HEK293 (cell line): ENCODE measurements at regions not wholly inside any gene's neighbourhood (a gene's known extent, or its start where the extent isn't known, plus 50 kb on each side); places are given as distances from the start of the nearest gene placed in this dataset.

Experiments
- CTCF ChIA-PET: fragments of 350-600 bp; formaldehyde crosslinking; extraction: SDS; loops from one replicate; lab custom pipeline; 2021; ENCODE audit warnings: antibody characterized with exemption; lab: Yijun Ruan, JAX
- POLR2A ChIA-PET: fragments of 300-600 bp; formaldehyde crosslinking; extraction: SDS; loops from one replicate; lab custom pipeline; 2020; ENCODE audit warnings: antibody characterized with exemption, inconsistent platforms; lab: Yijun Ruan, JAX
- H3K27ac ChIP-seq: fragments of 200-500 bp; sonication (Bioruptor generic); 2 replicates; pipeline ENCODE4 v1.5.1; 2014; ENCODE audit warnings: low read depth, low read length, control low read depth, inconsistent platforms; ENCODE audit errors: extremely low read depth
- H3K36me3 ChIP-seq, 2 experiments: fragments of 200-500 bp in 1 of 2; sonication (Bioruptor generic) in 1 of 2; 1 replicate in 1 of 2; 2 replicates in 1 of 2; pipeline ENCODE4 v1.5.1; 2014 to 2017; ENCODE audit warnings: inconsistent platforms in 2 of 2, low read length in 2 of 2; ENCODE audit not compliant: control insufficient read depth in 2 of 2, insufficient read depth in 1 of 2
- H3K4me1 ChIP-seq: fragments of 200-500 bp; sonication (Bioruptor generic); 2 replicates; pipeline ENCODE4 v1.5.1; 2014; ENCODE audit warnings: mild to moderate bottlenecking, low read length, inconsistent platforms; ENCODE audit not compliant: control insufficient read depth, insufficient read depth
- H3K4me3 ChIP-seq: 2 replicates; pipeline ENCODE4 v1.5.1; 2011; ENCODE audit warnings: low read depth, mild to moderate bottlenecking, control low read depth, low read length, moderate library complexity
- H3K9me3 ChIP-seq: fragments of 200-500 bp; sonication (Bioruptor generic); 2 replicates; pipeline ENCODE4 v1.5.1; 2014; ENCODE audit warnings: low read depth, low read length, inconsistent platforms; ENCODE audit not compliant: control insufficient read depth, insufficient read depth
- AEBP2 ChIP-seq: fragments of 450-650 bp; formaldehyde crosslinking; IDR thresholded peaks from 2 replicates; pipeline ENCODE4 v1.5.1; 2016; ENCODE audit warnings: missing biosample characterization, missing genetic modification characterization, borderline replicate concordance
- BCL6B ChIP-seq: fragments of 450-650 bp; formaldehyde crosslinking; IDR thresholded peaks from 2 replicates; pipeline ENCODE4 v1.5.1; 2017; ENCODE audit warnings: missing biosample characterization, missing genetic modification characterization
- EGR2 ChIP-seq: fragments of 450-650 bp; formaldehyde crosslinking; IDR thresholded peaks from 2 replicates; pipeline ENCODE4 v1.5.1; 2016; ENCODE audit warnings: low read depth, missing biosample characterization, missing genetic modification characterization
- ELK4 ChIP-seq: IDR thresholded peaks from 2 replicates; pipeline ENCODE4 v1.6.1; 2011; ENCODE audit warnings: mild to moderate bottlenecking, low read depth, low read length, borderline replicate concordance
- GLI2 ChIP-seq: fragments of 450-650 bp; formaldehyde crosslinking; IDR thresholded peaks from 2 replicates; pipeline ENCODE4; 2017; ENCODE audit warnings: missing biosample characterization, missing genetic modification characterization, low read depth, borderline replicate concordance
- MYNN ChIP-seq: fragments of 450-650 bp; formaldehyde crosslinking; IDR thresholded peaks from 2 replicates; pipeline ENCODE4 v1.5.1; 2016; ENCODE audit warnings: missing biosample characterization, missing genetic modification characterization, borderline replicate concordance
- OVOL3 ChIP-seq: fragments of 450-650 bp; formaldehyde crosslinking; IDR thresholded peaks from 2 replicates; pipeline ENCODE4 v1.5.1; 2016; ENCODE audit warnings: missing biosample characterization, missing genetic modification characterization
- RBAK ChIP-seq: fragments of 450-650 bp; formaldehyde crosslinking; IDR thresholded peaks from 2 replicates; pipeline ENCODE4 v1.5.1; 2016; ENCODE audit warnings: missing biosample characterization, missing genetic modification characterization
- SCRT1 ChIP-seq: fragments of 450-650 bp; formaldehyde crosslinking; IDR thresholded peaks from 2 replicates; pipeline ENCODE4 v1.5.1; 2016; ENCODE audit warnings: missing biosample characterization, missing genetic modification characterization, borderline replicate concordance
- ZBTB17 ChIP-seq: fragments of 450-650 bp; formaldehyde crosslinking; IDR thresholded peaks from 2 replicates; pipeline ENCODE4 v1.5.1; 2016; ENCODE audit warnings: missing biosample characterization, missing genetic modification characterization
- ZBTB20 ChIP-seq: fragments of 450-650 bp; formaldehyde crosslinking; IDR thresholded peaks from 2 replicates; pipeline ENCODE4 v1.5.1; 2016; ENCODE audit warnings: missing biosample characterization, missing genetic modification characterization
- ZNF184 ChIP-seq: fragments of 450-650 bp; IDR thresholded peaks from 2 replicates; pipeline ENCODE4 v1.5.1; 2018; ENCODE audit warnings: missing biosample characterization, mild to moderate bottlenecking, missing genetic modification characterization
- ZNF223 ChIP-seq: fragments of 450-650 bp; formaldehyde crosslinking; IDR thresholded peaks from 2 replicates; pipeline ENCODE4 v1.5.1; 2016; ENCODE audit warnings: missing biosample characterization, missing genetic modification characterization
- ZNF248 ChIP-seq: fragments of 450-650 bp; formaldehyde crosslinking; IDR thresholded peaks from 2 replicates; pipeline ENCODE4 v1.5.1; 2017; ENCODE audit warnings: missing biosample characterization, missing genetic modification characterization
- ZNF311 ChIP-seq: fragments of 450-650 bp; formaldehyde crosslinking; IDR thresholded peaks from 2 replicates; pipeline ENCODE4 v1.5.1; 2017; ENCODE audit warnings: missing biosample characterization, missing genetic modification characterization, borderline replicate concordance
- ZNF37A ChIP-seq: fragments of 450-650 bp; IDR thresholded peaks from 2 replicates; pipeline ENCODE4 v1.5.1; 2018; ENCODE audit warnings: missing biosample characterization, missing genetic modification characterization
- ZNF394 ChIP-seq: fragments of 450-650 bp; formaldehyde crosslinking; IDR thresholded peaks from 2 replicates; pipeline ENCODE4 v1.5.1; 2016; ENCODE audit warnings: missing biosample characterization, missing genetic modification characterization, mild to moderate bottlenecking, moderate library complexity, borderline replicate concordance
- ZNF423 ChIP-seq: fragments of 450-650 bp; formaldehyde crosslinking; IDR thresholded peaks from 2 replicates; pipeline ENCODE4 v1.5.1; 2016; ENCODE audit warnings: missing biosample characterization, missing genetic modification characterization
- ZNF521 ChIP-seq: fragments of 450-650 bp; formaldehyde crosslinking; IDR thresholded peaks from 2 replicates; pipeline ENCODE4 v1.5.1; 2017; ENCODE audit warnings: missing biosample characterization, mild to moderate bottlenecking, missing genetic modification characterization
- ZNF544 ChIP-seq: fragments of 450-650 bp; formaldehyde crosslinking; IDR thresholded peaks from 2 replicates; pipeline ENCODE4 v1.5.0; 2017; ENCODE audit warnings: missing biosample characterization, missing genetic modification characterization
- ZNF596 ChIP-seq: fragments of 450-650 bp; IDR thresholded peaks from 2 replicates; pipeline ENCODE4 v1.5.0; 2018; ENCODE audit warnings: missing biosample characterization, mild to moderate bottlenecking, missing genetic modification characterization, moderate library complexity
- ZNF600 ChIP-seq: fragments of 450-650 bp; formaldehyde crosslinking; IDR thresholded peaks from 2 replicates; pipeline ENCODE4 v1.5.1; 2016; ENCODE audit warnings: missing biosample characterization, missing genetic modification characterization
- ZNF621 ChIP-seq: fragments of 450-650 bp; formaldehyde crosslinking; IDR thresholded peaks from 2 replicates; pipeline ENCODE4 v1.5.1; 2017; ENCODE audit warnings: missing biosample characterization, missing genetic modification characterization
- ZNF704 ChIP-seq: fragments of 450-650 bp; formaldehyde crosslinking; IDR thresholded peaks from 2 replicates; pipeline ENCODE4 v1.5.1; 2016; ENCODE audit warnings: missing biosample characterization, missing genetic modification characterization
- ZNF76 ChIP-seq: fragments of 450-650 bp; formaldehyde crosslinking; IDR thresholded peaks from 2 replicates; pipeline ENCODE4; 2016; ENCODE audit warnings: low read depth, missing biosample characterization, missing genetic modification characterization, borderline replicate concordance
- TF ChIP-seq, protein P1 (sequence below): fragments of 450-650 bp; formaldehyde crosslinking; IDR thresholded peaks from 2 replicates; pipeline ENCODE4 v1.5.1; 2017; ENCODE audit warnings: missing biosample characterization, missing genetic modification characterization

DNA sequence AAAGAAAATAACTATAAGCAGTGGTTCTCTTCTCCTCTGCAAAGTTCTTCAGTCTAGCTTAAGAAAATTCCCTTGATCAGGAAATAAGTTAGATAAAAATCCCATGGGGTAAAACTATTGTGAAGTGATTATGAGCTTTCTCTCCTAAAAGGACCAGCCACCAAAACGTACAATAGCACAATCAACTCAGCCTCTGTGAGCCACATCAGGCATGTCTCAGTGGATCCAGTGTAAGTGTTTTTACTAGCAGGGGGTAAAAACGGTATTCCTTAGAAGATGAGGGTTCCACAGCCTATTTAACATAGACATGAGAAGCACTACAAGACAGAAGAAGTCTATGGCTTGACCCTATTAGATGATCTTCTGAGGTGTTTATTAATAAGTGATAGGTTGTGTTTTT is 503.2 kb downstream of the PIK3C3 start (continued):
- TF ChIP-seq MYNN (tag by site-specific recombination), result no peak
- TF ChIP-seq, all 188 proteins: peak for 0

- Histone ChIP-seq H3K36me3 (no peaks in the 10 kb centered on the region), H3K4me1 (no peaks in the 10 kb centered on the region), H3K4me3 (no peak overlapping the region), H3K9me3 (no peaks in the 10 kb centered on the region), H3K27ac (no peak overlapping the region)
- ChIA-PET POLR2A (no interaction called here), CTCF (no interaction called here)
- TF ChIP-seq ZNF223 (tag by site-specific recombination) (no peak), ZNF76 (no peak), ZNF248 (tag by site-specific recombination) (no peak), ZNF423 (tag by site-specific recombination) (no peak), ZNF704 (tag by site-specific recombination) (no peak), BCL6B (tag by site-specific recombination) (no peak), ZBTB20 (tag by site-specific recombination) (no peak), ZNF600 (tag by site-specific recombination) (no peak), ZNF37A (tag by site-specific recombination) (no peak), ZBTB17 (tag by site-specific recombination) (no peak), ZNF521 (tag by site-specific recombination) (no peak), ZNF544 (tag by site-specific recombination) (no peak), EGR2 (tag by site-specific recombination) (no peak)
- TF ChIP-seq, protein P1, sequence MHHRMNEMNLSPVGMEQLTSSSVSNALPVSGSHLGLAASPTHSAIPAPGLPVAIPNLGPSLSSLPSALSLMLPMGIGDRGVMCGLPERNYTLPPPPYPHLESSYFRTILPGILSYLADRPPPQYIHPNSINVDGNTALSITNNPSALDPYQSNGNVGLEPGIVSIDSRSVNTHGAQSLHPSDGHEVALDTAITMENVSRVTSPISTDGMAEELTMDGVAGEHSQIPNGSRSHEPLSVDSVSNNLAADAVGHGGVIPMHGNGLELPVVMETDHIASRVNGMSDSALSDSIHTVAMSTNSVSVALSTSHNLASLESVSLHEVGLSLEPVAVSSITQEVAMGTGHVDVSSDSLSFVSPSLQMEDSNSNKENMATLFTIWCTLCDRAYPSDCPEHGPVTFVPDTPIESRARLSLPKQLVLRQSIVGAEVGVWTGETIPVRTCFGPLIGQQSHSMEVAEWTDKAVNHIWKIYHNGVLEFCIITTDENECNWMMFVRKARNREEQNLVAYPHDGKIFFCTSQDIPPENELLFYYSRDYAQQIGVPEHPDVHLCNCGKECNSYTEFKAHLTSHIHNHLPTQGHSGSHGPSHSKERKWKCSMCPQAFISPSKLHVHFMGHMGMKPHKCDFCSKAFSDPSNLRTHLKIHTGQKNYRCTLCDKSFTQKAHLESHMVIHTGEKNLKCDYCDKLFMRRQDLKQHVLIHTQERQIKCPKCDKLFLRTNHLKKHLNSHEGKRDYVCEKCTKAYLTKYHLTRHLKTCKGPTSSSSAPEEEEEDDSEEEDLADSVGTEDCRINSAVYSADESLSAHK (tag by site-specific recombination), result no peak
Measured at GRCh38 chr18:42459873-42460272, 504.8 kb downstream of the PIK3C3 start.

- POLR2A ChIA-PET, result no interaction called here
- CTCF ChIA-PET, result interaction anchor here (1.1 kb wide), 1 partner anchor 104 kb away, joined by 5 read pairs; no protein-coding TSS in a partner anchor
- H3K36me3 ChIP-seq, result no peaks in the 10 kb centered on the region
- no peak for TF ChIP-seq ZNF596
- TF ChIP-seq SCRT1 (tag by site-specific recombination), result no peak
- no peak for TF ChIP-seq GLI2 (tag by site-specific recombination)
- TF ChIP-seq OVOL3 (tag by site-specific recombination), result no peak
- TF ChIP-seq ZNF311, result no peak
- TF ChIP-seq RBAK (tag by site-specific recombination), result no peak
- no peak for TF ChIP-seq ELK4
- TF ChIP-seq ZNF544 (tag by site-specific recombination), result no peak
- TF ChIP-seq AEBP2, result no peak
- TF ChIP-seq ZNF621 (tag by site-specific recombination), result no peak
- TF ChIP-seq ZNF394, result no peak
- no peak for TF ChIP-seq ZNF184 (tag by site-specific recombination)
Measured at GRCh38 chr18:42471885-42472284, 516.9 kb downstream of the PIK3C3 start.

More at GRCh38 chr18:42471885-42472284, 516.9 kb downstream of the PIK3C3 start:
- Histone ChIP-seq H3K4me1 (no peaks in the 10 kb centered on the region; the same call in 1 of the 2 replicates), H3K4me3 (no peak overlapping the region), H3K9me3 (no peaks in the 10 kb centered on the region), H3K27ac (no peak overlapping the region)
